RWPE1 (cell line): ENCODE measurements at regions not wholly inside any gene's neighbourhood (a gene's known extent, or its start where the extent isn't known, plus 50 kb on each side); places are given as distances from the start of the nearest gene placed in this dataset.

Experiments
- CTCF ChIA-PET: fragments of 350-600 bp; sonication (Branson Sonifier 250); formaldehyde crosslinking; extraction: SDS; loops from one replicate; lab custom pipeline; 2021; lab: Yijun Ruan, JAX
- POLR2A ChIA-PET: fragments of 400-600 bp; formaldehyde crosslinking; extraction: SDS; loops from one replicate; lab custom pipeline; 2020; ENCODE audit warnings: antibody characterized with exemption; ENCODE audit not compliant: low non-redundant PET; lab: Yijun Ruan, JAX
- DNase-seq: peaks from one replicate; pipeline ENCODE4 v3.0.0; 2012; ENCODE audit warnings: low spot score
- H3K27ac ChIP-seq: fragments of 450-650 bp; 2 replicates; pipeline ENCODE4 v1.5.1; 2017
- CTCF ChIP-seq: fragments of 450-650 bp; conservative IDR thresholded peaks from 2 replicates; pipeline ENCODE4 v1.5.1; 2017; ENCODE audit warnings: low read depth, mild to moderate bottlenecking

GRCh38 chr5:167463939-167464338, 827.5 kb upstream of the WWC1 start:
- POLR2A ChIA-PET: no interaction called here
- CTCF ChIA-PET: interaction anchor here (1.2 kb wide), 1 partner anchor 10 kb away, joined by 3 read pairs; no protein-coding TSS in a partner anchor
- no peak for TF ChIP-seq CTCF
- no peak overlapping the region for H3K27ac ChIP-seq
- no peak for DNase-seq

GRCh38 chr5:167466992-167467391, 824.5 kb upstream of the WWC1 start:
- TF ChIP-seq CTCF: no peak
- no peak overlapping the region for H3K27ac ChIP-seq
- CTCF ChIA-PET: no interaction called here
- POLR2A ChIA-PET: no interaction called here
- DNase-seq: no peak

- TF ChIP-seq CTCF: no peak
- H3K27ac ChIP-seq: no peak overlapping the region
- CTCF ChIA-PET: no interaction called here
- no peak for DNase-seq
- POLR2A ChIA-PET: no interaction called here
Measured at GRCh38 chr5:167472566-167473108, 818.8 kb upstream of the WWC1 start.

- H3K27ac ChIP-seq: no peak overlapping the region
- TF ChIP-seq CTCF: no peak
- POLR2A ChIA-PET: no interaction called here
- DNase-seq: no peak
- CTCF ChIA-PET: interaction anchor here (0.7 kb wide), 1 partner anchor 159 kb away, joined by 4 read pairs; no protein-coding TSS in a partner anchor
Measured at GRCh38 chr5:167478188-167478587, 813.3 kb upstream of the WWC1 start.

- CTCF ChIA-PET: interaction anchor here (0.6 kb wide), 1 partner anchor 216 kb away, joined by 4 read pairs; no protein-coding TSS in a partner anchor
- DNase-seq: no peak
- no peak for TF ChIP-seq CTCF
- POLR2A ChIA-PET: no interaction called here
- H3K27ac ChIP-seq: no peak overlapping the region
Measured at GRCh38 chr5:167479779-167480178, 811.7 kb upstream of the WWC1 start.

GRCh38 chr5:167481345-167481744, 810.1 kb upstream of the WWC1 start:
- H3K27ac ChIP-seq: no peak overlapping the region
- no peak for TF ChIP-seq CTCF
- CTCF ChIA-PET: interaction anchor here (0.6 to 0.7 kb wide), 2 partner anchors 83 to 340 kb away, joined by 3 read pairs; no protein-coding TSS in a partner anchor
- POLR2A ChIA-PET: no interaction called here
- DNase-seq: no peak
